ENCODE measurements at regions not wholly inside any gene's neighbourhood (a gene's known extent, or its start where the extent isn't known, plus 50 kb on each side); places are given as distances from the start of the nearest gene placed in this dataset.

DNA sequence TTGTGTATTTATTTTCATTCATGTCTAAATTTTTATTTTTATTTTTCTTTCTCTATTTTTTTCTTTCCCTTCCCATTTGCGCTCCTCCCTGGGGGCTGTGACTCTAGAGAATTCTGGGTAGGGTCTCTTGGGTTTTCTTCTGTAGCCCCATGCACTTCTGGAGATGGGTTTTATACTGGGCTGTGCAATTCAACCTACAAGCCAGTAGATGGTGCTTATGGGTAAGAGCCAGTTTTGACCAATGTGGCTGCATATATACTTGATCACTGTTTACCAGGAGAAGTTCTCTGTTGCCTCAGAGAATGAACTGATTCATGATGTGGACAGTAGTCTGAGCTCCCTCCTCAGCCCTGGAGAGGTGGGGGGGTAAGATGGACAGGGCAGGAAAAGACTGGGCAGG is 614.6 kb downstream of the PCDH19 start:
- Histone ChIP-seq H3K36me3 (replicated peaks; ENCODE audit: control insufficient read depth, insufficient read depth, low read length) (no peaks in the 10 kb centered on the region), H3K4me3 (ENCODE audit: insufficient read depth, low read depth, low read length) (no peak overlapping the region), H3K27me3 (ENCODE audit: control insufficient read depth, insufficient read depth, low read length) (no peaks in the 10 kb centered on the region)
- DNase-seq, result no peak

DNA sequence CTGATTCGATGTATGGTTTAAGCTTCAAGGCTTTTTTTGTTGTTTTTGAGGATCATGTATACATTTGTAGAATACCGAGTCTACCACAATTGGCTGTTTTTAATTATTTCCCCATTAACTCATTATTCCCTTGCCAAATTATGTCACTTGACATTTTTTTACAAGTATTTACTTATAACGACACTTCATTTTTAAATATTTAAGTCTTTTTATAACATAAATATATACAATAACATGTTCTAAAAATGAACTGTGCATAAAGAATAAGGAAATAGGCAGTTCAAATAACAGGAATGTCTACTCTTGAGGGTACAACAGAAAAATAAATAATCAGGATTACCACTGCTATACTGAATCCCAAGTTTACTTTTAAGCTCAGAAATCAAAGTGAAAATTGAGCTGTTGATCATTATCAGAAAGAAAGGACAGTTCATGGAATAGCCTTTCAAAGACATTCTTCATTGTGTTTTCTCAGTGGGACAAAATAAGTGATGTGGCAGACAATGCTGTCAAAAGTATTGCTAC is 627.5 kb downstream of the PCDH19 start:
- DNase-seq, result no peak
- H3K27me3 ChIP-seq (ENCODE audit: control insufficient read depth, insufficient read depth, low read length), result no peaks in the 10 kb centered on the region
- H3K4me3 ChIP-seq (ENCODE audit: insufficient read depth, low read depth, low read length), result no peak overlapping the region
- H3K36me3 ChIP-seq (replicated peaks; ENCODE audit: control insufficient read depth, insufficient read depth, low read length), result no peaks in the 10 kb centered on the region

DNA sequence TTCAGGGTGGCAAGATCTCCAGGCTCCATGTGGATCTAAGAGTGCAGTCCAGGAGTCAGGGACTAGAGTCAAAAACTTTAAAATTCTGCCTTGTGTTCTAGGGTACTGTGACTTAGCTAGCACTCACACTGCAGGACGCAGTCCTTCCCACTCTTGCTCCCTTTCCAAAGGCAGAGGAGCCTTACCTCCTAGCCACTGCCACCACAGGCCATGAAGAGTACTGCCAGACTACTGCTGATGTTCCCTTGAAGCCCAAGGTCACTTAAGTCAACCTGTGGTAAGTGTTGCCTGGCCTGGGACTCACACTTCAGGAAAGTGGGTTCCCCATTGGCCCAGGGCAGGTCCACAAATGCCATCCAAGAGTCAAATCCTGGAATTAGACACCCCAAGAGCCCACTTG is 632.2 kb downstream of the PCDH19 start:
- no peak for DNase-seq
- Histone ChIP-seq H3K36me3 (replicated peaks; ENCODE audit: control insufficient read depth, insufficient read depth, low read length) (no peaks in the 10 kb centered on the region), H3K27me3 (ENCODE audit: control insufficient read depth, insufficient read depth, low read length) (no peaks in the 10 kb centered on the region), H3K4me3 (ENCODE audit: insufficient read depth, low read depth, low read length) (no peak overlapping the region)

DNA sequence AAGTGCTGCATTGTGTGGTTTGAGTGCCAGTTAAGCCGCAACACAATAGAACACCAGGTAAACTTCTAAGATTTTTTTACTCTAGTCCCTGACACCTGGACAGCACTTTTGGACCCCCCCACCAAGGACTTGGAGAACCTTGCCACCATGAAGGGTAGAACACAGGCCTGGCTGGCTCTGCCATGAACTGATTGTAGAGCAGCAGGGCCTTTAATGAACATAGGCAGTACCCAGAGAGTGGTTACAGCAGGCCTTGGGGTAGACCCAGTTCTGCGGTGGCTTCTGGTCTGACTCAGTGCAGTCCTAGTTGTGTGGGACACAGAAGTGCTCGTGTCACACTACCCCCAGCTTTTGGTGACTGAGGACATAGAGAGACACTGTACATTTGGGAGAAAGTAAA is 648.3 kb downstream of the PCDH19 start:
- H3K36me3 ChIP-seq (replicated peaks; ENCODE audit: control insufficient read depth, insufficient read depth, low read length), result no peaks in the 10 kb centered on the region
- H3K27me3 ChIP-seq (ENCODE audit: control insufficient read depth, insufficient read depth, low read length), result no peaks in the 10 kb centered on the region
- DNase-seq, result no peak
- no peak overlapping the region for H3K4me3 ChIP-seq (ENCODE audit: insufficient read depth, low read depth, low read length)

DNA sequence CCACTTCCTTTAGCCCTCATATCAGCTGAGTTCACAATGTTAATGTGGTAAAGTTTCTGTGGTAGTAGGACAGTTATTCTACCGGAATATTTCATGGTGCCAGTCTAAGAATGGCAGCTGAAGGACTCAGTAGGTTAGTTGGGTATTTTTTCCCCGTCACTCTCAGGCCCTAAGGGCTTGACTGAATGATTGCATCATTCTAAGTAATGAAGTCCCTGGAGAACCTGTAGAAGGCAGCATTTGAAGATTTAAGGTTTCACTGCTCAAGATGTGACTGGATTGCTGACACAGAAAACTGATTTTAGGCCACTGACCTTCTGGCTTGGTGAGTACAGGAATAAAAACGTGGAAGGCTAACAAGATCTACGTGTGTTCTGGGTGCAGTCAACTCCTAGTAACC is 657.3 kb downstream of the PCDH19 start:
- Histone ChIP-seq H3K36me3 (replicated peaks; ENCODE audit: control insufficient read depth, insufficient read depth, low read length) (no peaks in the 10 kb centered on the region), H3K4me3 (ENCODE audit: insufficient read depth, low read depth, low read length) (no peak overlapping the region), H3K27me3 (ENCODE audit: control insufficient read depth, insufficient read depth, low read length) (no peaks in the 10 kb centered on the region)
- no peak for DNase-seq

DNA sequence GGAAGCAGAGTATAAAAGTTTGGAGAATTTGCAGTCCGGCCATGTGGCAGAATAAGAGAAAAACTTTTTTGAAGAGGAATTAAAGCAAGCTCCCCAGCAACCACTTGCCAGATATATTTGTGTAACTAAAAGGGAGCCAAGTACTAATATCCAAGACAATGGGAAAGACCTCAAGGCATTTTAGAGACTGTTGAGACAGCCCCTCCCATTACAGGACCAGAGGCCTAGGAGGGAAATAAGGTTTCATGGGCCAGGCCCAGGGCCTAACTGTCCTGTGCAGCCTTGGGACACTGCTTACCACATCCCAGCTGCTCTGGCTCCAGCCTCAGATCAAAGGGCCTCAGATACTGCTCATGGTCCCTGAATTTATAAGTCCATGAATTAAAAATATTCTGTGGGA is 659.4 kb downstream of the PCDH19 start:
- H3K4me3 ChIP-seq (ENCODE audit: insufficient read depth, low read depth, low read length), result no peak overlapping the region
- DNase-seq, result no peak
- H3K27me3 ChIP-seq (ENCODE audit: control insufficient read depth, insufficient read depth, low read length), result no peaks in the 10 kb centered on the region
- H3K36me3 ChIP-seq (replicated peaks; ENCODE audit: control insufficient read depth, insufficient read depth, low read length), result no peaks in the 10 kb centered on the region

DNA sequence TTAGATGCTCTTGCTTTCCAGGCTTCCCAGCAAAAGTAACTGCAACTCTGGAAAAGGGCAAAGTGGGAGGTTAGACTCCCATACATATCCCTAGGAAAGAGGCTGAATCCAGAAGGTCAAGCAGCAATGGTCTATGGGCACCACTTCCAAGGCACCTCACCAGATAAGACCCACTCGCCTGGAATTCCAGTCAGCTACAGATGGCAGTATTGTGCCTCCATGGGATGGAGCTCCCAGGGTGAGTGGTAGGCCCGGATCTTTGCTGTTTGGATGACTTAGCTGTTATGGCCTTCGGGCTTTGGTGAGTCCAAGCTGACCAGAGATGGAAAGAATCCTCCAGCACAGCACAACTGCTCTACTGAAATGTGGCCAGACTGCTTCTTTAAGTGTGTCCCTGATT is 688.0 kb downstream of the PCDH19 start:
- DNase-seq, result no peak
- no peaks in the 10 kb centered on the region for H3K36me3 ChIP-seq (replicated peaks; ENCODE audit: control insufficient read depth, insufficient read depth, low read length)
- H3K27me3 ChIP-seq (ENCODE audit: control insufficient read depth, insufficient read depth, low read length), result no peaks in the 10 kb centered on the region
- no peak overlapping the region for H3K4me3 ChIP-seq (ENCODE audit: insufficient read depth, low read depth, low read length)

DNA sequence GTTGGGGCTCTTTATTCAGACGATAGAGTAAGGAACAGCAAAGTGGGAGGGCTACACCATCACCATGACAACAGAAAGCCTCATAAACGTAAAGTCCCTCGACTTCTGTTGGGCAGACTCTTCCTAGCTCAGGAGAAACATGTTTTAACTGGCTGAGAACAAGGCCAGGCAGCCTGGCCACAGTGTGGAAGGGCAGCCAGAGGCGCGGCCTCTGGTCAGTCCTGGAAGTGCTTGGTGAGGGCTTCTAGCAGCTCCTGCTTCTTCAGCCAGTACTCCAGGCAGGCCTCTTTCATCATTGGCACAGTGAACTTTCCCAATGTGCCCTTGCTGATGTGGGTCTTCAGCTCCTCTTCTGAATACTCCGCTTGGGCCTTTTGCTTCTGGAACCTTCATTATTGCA is 690.9 kb downstream of the PCDH19 start:
- no peaks in the 10 kb centered on the region for H3K27me3 ChIP-seq (ENCODE audit: control insufficient read depth, insufficient read depth, low read length)
- no peaks in the 10 kb centered on the region for H3K36me3 ChIP-seq (replicated peaks; ENCODE audit: control insufficient read depth, insufficient read depth, low read length)
- DNase-seq, result no peak
- H3K4me3 ChIP-seq (ENCODE audit: insufficient read depth, low read depth, low read length), result no peak overlapping the region

DNA sequence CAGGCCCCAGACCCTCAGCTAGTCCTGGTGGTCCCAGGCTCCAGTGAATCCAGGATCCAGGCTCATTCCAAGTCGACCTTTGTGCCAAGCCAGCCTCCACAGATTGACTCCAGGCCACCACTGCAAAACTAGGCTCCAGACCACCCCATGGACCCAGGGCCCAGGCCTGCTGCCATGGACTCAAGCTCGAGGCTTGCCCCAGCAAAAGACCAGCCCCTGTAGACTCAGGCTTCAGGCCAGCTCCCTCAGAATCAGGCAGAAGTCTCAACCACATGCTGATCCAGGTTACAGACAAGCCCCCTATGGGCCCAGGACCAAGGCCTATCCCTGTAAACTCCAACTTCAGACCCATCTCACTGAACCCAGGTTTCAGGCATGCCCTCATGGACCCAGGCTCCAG is 692.4 kb downstream of the PCDH19 start:
- H3K27me3 ChIP-seq (ENCODE audit: control insufficient read depth, insufficient read depth, low read length), result no peaks in the 10 kb centered on the region
- H3K36me3 ChIP-seq (replicated peaks; ENCODE audit: control insufficient read depth, insufficient read depth, low read length), result no peaks in the 10 kb centered on the region
- DNase-seq, result no peak
- no peak overlapping the region for H3K4me3 ChIP-seq (ENCODE audit: insufficient read depth, low read depth, low read length)

DNA sequence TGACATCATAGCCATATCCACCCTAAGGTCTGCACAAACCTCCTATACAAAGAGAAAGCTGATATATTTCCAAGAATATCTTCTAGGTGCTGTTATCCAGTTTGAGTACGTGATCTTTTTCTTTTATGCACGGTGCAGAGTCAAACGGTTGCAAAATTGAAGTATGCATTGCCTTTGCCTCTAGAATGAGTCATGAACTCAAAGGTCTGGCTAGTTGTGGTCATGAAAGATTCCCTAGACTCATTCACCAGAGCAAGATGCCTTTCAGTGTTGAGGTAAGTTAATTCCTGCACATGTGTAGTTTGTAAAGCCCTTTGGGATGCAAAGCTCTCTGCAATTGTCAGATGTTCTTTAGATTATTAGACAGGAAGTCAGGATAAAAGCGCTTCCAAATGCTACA is 704.4 kb downstream of the PCDH19 start:
- Histone ChIP-seq H3K4me3 (ENCODE audit: insufficient read depth, low read depth, low read length) (no peak overlapping the region), H3K27me3 (ENCODE audit: control insufficient read depth, insufficient read depth, low read length) (no peaks in the 10 kb centered on the region), H3K36me3 (replicated peaks; ENCODE audit: control insufficient read depth, insufficient read depth, low read length) (no peaks in the 10 kb centered on the region)
- DNase-seq, result no peak

DNA sequence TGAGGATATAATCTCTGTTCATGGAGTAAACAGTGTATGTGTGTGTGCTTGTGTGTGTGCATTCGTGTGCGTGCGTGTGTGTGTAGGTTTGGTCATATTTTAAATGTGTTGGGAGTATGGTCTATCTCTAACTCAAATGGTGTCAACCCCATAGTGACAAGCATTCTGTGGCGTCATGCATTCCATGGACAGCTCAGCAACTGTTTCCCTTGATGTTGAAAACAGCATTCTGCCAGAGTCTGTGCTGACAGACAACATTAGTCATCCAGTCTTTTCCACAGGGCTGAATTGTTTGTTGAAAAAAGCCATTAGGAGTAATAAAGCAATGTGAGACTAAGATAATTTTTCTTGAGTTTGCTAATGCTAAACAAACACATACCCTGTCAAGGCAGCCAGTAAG is 706.6 kb downstream of the PCDH19 start:
- Histone ChIP-seq H3K27me3 (ENCODE audit: control insufficient read depth, insufficient read depth, low read length) (no peaks in the 10 kb centered on the region), H3K36me3 (replicated peaks; ENCODE audit: control insufficient read depth, insufficient read depth, low read length) (no peaks in the 10 kb centered on the region)
- DNase-seq, result no peak

DNA sequence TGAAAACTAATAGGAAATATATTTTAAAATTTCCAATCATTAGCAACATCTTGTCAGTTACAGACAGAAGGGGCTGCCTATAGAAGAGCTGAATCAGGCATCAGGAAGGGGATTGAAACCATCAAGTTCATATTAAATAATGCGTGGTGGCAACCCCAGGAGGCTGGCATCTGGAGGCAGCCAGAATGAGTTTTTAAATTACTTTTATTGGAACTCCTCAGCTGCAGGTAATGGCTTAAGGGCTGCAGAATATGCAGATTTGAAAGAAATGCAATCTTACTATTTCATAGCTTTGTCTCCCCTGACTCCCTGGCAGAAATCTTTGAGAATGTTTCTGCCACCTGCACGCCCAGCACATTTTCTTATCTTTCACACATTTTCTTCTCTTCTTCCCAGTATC is 711.6 kb downstream of the PCDH19 start:
- Histone ChIP-seq H3K4me3 (ENCODE audit: insufficient read depth, low read depth, low read length) (no peak overlapping the region), H3K36me3 (replicated peaks; ENCODE audit: control insufficient read depth, insufficient read depth, low read length) (no peaks in the 10 kb centered on the region), H3K27me3 (ENCODE audit: control insufficient read depth, insufficient read depth, low read length) (no peaks in the 10 kb centered on the region)
- no peak for DNase-seq

More for the DNA sequence above, 706.6 kb downstream of the PCDH19 start:
- no peak overlapping the region for H3K4me3 ChIP-seq (ENCODE audit: insufficient read depth, low read depth, low read length)

DNA sequence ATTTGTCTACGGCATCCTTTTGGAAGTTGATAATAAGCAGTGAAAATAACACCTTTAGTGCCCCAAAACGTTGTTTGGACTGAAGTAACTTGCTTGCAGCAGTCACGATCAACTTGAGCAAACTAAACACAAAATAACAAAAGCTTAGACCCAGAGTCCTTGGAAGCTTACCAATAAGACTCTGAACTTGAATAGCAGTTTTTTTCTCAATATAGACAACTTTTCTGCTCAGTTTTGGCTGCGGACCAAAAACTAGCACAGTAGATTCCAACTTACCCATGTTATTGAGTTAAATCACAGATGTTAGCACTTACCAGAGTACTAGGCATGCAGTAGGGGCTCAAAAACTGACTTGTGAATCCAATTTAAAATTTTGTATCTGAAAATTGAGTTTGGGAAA is 746.9 kb downstream of the PCDH19 start:
- DNase-seq, result no peak
- H3K27me3 ChIP-seq (ENCODE audit: control insufficient read depth, insufficient read depth, low read length), result no peaks in the 10 kb centered on the region
- H3K4me3 ChIP-seq (ENCODE audit: insufficient read depth, low read depth, low read length), result no peak overlapping the region
- H3K36me3 ChIP-seq (replicated peaks; ENCODE audit: control insufficient read depth, insufficient read depth, low read length), result no peaks in the 10 kb centered on the region

DNA sequence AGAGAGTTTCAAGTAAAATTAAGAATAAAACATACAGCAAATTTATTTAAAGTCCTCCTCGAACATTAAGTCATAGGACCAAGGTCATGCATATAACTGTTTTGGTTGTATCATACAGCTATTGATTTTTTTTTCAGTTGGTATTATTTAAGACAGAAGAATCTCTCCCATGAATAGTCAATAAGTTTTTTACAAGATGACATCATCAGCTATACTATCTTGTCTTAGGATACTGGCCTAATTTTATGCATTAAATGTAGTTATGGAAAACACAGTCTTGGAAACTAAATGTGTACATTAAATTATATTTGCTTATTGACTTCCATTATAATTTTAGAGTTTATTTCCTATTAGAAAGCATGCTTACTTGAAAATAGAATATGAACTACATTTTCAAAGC is 755.9 kb downstream of the PCDH19 start:
- no peak for DNase-seq
- Histone ChIP-seq H3K4me3 (ENCODE audit: insufficient read depth, low read depth, low read length) (no peak overlapping the region), H3K36me3 (replicated peaks; ENCODE audit: control insufficient read depth, insufficient read depth, low read length) (no peaks in the 10 kb centered on the region), H3K27me3 (ENCODE audit: control insufficient read depth, insufficient read depth, low read length) (no peaks in the 10 kb centered on the region)

DNA sequence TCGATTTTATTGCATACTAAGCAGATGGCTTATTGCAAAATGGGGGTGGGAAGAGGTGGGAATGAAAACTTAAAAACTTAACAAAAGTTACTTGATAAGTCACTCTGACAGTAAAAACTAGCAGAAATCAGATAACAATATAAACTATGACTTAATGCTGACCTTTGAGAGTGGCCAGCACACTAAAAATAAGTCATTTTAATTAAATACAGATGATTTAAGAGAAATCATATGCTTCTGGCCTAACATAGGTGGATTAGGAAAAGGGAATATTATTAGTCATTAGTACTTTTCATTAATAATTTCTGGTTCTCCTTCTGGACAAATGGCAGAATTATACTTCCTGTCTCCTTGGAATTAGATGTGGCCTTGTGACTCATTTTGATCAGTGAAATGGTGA is 756.7 kb downstream of the PCDH19 start:
- Histone ChIP-seq H3K4me3 (ENCODE audit: insufficient read depth, low read depth, low read length) (no peak overlapping the region), H3K36me3 (replicated peaks; ENCODE audit: control insufficient read depth, insufficient read depth, low read length) (no peaks in the 10 kb centered on the region), H3K27me3 (ENCODE audit: control insufficient read depth, insufficient read depth, low read length) (no peaks in the 10 kb centered on the region)
- no peak for DNase-seq

DNA sequence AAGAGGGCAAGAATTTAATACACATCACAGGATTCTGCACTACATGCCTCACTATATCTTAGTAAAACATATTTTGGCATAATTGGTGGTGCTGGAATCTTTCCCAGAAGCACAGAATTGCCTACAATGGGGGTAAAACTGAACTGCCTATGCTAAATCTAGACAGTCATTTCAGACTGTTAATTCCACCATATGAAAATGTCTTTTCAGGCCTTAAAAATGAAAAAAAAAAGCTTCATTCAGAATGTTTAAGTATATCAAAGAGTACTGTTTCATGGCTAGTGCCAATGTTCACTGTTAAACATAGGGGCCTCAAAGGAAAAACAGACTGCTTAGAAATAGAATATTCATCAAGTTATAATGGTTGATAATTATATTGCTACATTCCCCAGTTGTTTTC is 797.0 kb downstream of the PCDH19 start:
- DNase-seq, result no peak
- Histone ChIP-seq H3K27me3 (ENCODE audit: control insufficient read depth, insufficient read depth, low read length) (no peaks in the 10 kb centered on the region), H3K36me3 (replicated peaks; ENCODE audit: control insufficient read depth, insufficient read depth, low read length) (no peaks in the 10 kb centered on the region), H3K4me3 (ENCODE audit: insufficient read depth, low read depth, low read length) (no peak overlapping the region)
